GM12872 (cell line): ENCODE measurements at regions not wholly inside any gene's neighbourhood (a gene's known extent, or its start where the extent isn't known, plus 50 kb on each side); places are given as distances from the start of the nearest gene placed in this dataset.

Experiments used
- CTCF ChIP-seq: IDR thresholded peaks from 3 replicates; pipeline ENCODE4 v1.5.1; 2011; ENCODE audit warnings: low read depth, mild to moderate bottlenecking, low read length, moderate library complexity; ENCODE audit not compliant: insufficient read depth

DNA sequence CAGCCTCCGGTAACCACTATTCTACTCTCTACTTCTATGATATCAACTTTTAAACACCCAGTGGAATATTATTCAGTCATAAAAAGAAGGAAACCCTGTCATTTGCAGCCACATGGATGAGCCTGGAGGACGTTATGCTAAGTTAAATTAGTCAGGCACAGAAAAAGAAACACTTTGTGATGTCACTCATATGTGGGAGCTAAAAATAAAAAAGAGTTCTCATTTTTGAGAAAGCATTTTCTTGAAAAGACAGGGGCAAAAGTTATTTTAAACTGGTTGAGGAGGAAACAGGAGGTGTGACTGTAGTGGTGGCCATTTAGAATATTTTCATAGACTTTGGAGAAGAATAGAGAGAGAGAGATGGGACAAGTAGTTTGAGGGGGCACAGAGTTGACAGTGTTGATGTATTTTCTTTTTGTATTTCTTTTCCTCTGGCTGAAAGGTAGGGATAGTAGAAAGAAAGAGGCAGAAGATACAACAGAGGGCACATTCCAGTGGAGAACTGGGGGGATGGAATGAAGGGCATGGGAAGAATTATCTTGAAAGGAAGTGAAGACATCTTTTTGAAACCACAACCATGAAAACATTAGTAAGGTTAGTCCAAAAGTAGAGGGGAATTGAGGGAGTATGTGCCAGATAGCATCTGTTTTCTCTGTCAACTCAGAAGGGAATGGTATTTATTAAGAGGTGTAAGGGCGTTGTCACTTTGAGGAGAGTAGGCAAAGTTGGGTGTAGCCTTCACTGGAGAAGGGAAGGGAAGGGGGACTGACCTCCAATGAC, 181.3 kb upstream of the GMDS start:
- no peak for TF ChIP-seq CTCF

DNA sequence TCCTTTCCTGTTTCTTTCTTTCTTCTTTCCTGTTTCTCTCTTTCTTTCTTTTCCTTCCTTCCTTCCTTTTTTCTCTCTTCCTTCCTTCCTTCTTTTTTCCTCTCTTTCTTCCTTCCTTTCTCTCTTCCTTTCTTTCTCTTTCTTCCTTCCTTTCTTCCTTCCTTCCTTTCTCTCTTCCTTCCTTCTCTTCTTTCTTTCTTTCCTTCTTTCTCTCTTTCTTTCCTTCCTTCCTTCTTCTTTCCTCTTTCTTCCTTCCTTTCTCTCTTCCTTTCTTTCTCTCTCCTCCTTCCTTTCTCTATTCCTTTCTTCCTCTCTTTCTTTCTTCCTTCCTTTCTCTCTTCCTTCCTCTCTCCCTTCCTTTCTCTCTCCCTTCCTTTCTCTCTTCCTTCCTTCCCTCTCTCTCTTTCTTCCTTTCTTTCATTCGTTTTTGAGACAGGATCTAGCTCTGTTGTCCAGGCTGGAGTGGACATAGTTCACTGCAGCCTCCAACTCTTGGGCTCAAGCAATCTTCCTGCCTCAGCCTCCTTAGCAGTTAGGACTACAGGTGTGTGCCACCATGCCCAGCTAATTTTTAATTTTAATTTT, 170.8 kb upstream of the GMDS start:
- TF ChIP-seq CTCF, result no peak

- no peak for TF ChIP-seq CTCF
Observed at GRCh38 chr6:2414885-2415547, 169.6 kb upstream of the GMDS start.

GRCh38 chr6:2412731-2413130, 167.3 kb upstream of the GMDS start:
- no peak for TF ChIP-seq CTCF

DNA sequence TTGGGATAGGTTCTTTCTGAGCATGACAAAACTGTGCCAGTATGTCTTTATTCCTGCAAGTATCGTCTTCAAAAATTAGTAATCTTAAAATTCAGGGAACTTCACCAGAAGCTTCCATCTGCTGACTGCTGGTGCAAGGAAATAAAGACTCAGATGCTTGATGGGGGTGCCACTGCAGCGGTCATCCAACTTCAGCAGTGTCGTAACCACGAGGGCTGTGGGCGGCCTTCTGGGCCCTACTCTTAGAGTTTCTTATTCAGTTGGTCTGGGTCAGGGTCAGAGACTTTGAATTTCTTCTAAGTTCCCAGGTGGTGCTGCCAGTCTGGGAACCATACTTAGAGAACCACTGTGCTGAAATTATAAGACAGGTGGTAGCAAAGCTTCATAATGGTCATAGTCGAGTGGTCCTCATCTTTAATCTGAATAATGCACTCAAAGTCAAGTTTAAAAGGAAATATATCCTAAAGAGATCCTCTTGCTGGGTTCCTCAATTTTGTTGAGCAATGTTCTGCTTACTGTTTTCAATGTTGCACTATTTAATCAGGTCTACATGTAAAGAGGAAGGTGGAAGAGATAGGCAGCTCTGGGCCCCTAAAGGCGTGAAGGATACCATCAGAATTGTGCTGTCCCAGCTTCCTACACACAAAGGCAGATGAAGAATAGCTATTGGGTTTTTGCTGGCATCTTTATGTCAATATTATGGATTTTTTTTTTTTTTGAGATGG, 165.4 kb upstream of the GMDS start:
- no peak for TF ChIP-seq CTCF

DNA sequence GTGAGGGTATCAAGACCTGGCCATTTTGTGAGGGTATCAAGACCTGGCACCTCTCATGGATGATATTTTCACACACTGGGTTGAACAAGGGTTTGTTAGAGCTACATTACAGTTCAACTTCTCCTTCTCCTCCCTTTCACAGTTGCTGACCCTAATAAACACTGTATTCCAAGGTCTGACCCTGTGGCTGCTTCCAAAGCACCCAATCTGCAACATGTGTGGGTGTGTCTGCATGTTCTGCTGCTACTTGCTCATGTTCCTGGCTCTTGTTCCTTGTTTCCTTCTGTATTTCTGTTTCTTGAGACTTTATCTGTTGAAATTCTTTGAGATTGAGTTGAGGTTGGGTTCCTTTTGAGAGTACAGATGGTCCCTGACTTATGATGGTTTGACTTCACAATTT, 162.1 kb upstream of the GMDS start:
- no peak for TF ChIP-seq CTCF
